Left ventricle myocardium inferior (tissue), 1 donor: ENCODE measurements at regions not wholly inside any gene's neighbourhood (a gene's known extent, or its start where the extent isn't known, plus 50 kb on each side); places are given as distances from the start of the nearest gene placed in this dataset.

ENCODE experiments used
- DNase-seq: peaks from one replicate; pipeline ENCODE4 v3.0.0-alpha.2; 2020
- H3K27ac ChIP-seq: fragments of 200-600 bp; replicated peaks from 2 replicates; pipeline ENCODE4 v1.8.0; 2021
- H3K27me3 ChIP-seq: fragments of 200-600 bp; 2 replicates; pipeline ENCODE4 v1.8.0; 2021; ENCODE audit warnings: low read depth
- H3K36me3 ChIP-seq: fragments of 200-600 bp; 2 replicates; pipeline ENCODE4 v1.8.0; 2021
- H3K4me1 ChIP-seq: fragments of 200-600 bp; 2 replicates; pipeline ENCODE4 v1.8.0; 2021
- H3K4me3 ChIP-seq: fragments of 200-600 bp; 2 replicates; pipeline ENCODE4 v1.8.0; 2021; ENCODE audit warnings: mild to moderate bottlenecking, moderate library complexity
- H3K9me3 ChIP-seq: fragments of 200-600 bp; replicated peaks from 2 replicates; pipeline ENCODE4 v1.8.0; 2021
- intact Hi-C: fragments of 100-400 bp; cut with micrococcal nuclease; formaldehyde crosslinking; loops from one replicate; pipeline ENCODE4 v1.11.0; 2022
- TF ChIP-seq, protein P1 (sequence below): fragments of 200-600 bp; IDR thresholded peaks from 2 replicates; pipeline ENCODE4 v1.8.0; 2021; ENCODE audit warnings: antibody characterized with exemption, mild to moderate bottlenecking, borderline replicate concordance
- donor health status: DM: no; HTN: yes; CAD: no; lungs with severe emphysema.

DNA sequence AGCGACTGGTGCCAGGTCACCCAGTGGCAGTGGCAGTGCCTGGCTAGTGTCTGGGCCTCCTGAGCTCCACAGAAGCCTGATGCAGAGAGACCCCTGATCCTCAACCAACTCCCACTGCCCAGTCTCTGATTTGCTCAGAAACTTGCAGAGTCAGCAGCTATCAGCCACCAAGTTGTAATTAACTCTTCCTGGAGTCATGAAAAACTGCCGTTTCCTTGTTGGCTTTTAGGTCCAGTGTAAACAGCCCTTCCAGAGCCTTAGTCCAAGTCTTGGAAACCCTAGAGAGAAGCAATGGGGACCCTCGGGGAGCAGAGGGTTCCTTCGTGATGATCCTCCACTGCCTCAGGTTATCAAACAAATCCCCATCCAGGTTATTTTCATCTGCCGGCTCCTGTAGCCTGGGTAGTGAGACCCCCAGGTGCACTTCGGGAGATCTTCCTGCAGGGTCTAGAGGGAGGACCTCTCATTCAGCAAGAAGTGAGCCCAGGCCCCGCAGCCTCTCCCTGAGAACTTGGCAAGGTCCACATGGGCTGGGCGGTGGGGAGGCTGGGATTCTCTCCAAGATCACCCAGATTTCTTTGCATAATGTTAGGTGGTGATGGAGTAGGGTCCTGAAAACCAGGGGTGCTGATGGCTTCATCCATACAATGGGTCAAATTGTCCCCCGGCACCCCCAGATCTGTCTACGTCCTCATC, 137.7 kb upstream of the HDAC4 start:
- Histone ChIP-seq H3K9me3 (peaks cover 6% of the 10 kb centered on the region), H3K36me3 (no peaks in the 10 kb centered on the region), H3K4me3 (no peak overlapping the region), H3K27ac (no peak overlapping the region), H3K4me1 (peaks cover 9% of the 10 kb centered on the region), H3K27me3 (peaks cover 28% of the 10 kb centered on the region)
- TF ChIP-seq, protein P1, sequence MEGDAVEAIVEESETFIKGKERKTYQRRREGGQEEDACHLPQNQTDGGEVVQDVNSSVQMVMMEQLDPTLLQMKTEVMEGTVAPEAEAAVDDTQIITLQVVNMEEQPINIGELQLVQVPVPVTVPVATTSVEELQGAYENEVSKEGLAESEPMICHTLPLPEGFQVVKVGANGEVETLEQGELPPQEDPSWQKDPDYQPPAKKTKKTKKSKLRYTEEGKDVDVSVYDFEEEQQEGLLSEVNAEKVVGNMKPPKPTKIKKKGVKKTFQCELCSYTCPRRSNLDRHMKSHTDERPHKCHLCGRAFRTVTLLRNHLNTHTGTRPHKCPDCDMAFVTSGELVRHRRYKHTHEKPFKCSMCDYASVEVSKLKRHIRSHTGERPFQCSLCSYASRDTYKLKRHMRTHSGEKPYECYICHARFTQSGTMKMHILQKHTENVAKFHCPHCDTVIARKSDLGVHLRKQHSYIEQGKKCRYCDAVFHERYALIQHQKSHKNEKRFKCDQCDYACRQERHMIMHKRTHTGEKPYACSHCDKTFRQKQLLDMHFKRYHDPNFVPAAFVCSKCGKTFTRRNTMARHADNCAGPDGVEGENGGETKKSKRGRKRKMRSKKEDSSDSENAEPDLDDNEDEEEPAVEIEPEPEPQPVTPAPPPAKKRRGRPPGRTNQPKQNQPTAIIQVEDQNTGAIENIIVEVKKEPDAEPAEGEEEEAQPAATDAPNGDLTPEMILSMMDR: no peak
- intact Hi-C loops: no loop called here
- no peak for DNase-seq

DNA sequence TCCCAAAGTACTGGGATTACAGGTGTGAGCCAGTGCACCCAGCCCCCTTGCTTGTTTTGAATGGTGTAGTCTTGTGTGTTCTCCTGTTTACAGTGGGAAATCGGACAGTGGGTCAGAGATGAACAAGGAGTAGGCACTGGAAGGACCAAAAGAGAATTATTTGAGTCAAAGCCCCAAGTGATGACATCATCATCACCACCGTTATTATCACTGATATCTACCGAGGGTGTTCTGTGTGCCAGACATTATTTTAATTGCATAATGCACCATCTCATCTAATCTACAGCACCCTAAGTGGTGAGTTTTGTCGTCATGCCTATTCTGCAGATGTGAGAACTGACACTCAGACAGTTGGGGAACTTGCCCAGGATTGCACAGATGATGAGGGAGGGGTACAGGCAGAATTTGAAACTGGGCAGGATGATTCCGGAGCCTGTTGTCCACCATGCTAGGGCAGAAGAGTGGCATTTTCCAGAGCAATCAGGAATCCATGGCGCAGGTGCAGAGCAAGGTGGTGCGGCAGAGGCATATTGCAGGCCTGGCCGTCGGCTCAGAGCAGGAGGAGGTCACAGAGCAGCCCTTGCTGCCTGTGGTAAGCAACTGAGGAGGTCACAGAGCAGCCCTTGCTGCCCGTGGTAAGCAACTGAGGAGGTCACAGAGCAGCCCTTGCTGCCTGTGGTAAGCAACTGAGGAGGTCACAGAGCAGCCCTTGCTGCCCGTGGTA, 137.0 kb upstream of the HDAC4 start:
- TF ChIP-seq, protein P1: no peak
- H3K27ac ChIP-seq: no peak overlapping the region
- intact Hi-C loops: no loop called here
- peaks cover 6% of the 10 kb centered on the region for H3K9me3 ChIP-seq
- no peaks in the 10 kb centered on the region for H3K36me3 ChIP-seq
- peaks cover 10% of the 10 kb centered on the region for H3K4me1 ChIP-seq
- no peak for DNase-seq
- H3K4me3 ChIP-seq: no peak overlapping the region
- H3K27me3 ChIP-seq: peaks cover 24% of the 10 kb centered on the region

DNA sequence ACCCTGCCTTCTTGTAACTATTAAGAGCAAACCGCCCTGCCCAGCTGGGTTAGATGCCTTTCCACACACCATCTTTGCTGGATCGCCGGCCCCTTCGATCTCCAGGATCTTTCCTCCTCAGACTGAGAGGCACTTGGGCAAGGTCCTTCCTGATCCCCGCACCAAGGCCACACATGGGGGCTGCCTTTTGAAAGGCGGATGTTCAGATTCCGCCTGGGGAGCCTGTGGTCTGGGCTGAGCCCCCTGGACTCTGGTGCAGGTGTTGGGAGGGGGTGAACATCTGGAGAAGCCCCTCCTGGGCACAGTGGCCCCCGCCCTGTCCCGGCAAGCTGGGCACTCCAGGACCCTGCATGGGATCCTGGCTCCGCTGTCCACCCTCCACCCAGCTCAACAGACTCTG, 135.4 kb upstream of the HDAC4 start:
- intact Hi-C loops: no loop called here
- Histone ChIP-seq H3K36me3 (no peaks in the 10 kb centered on the region), H3K4me3 (no peak overlapping the region), H3K4me1 (peaks cover 10% of the 10 kb centered on the region), H3K9me3 (peaks cover 11% of the 10 kb centered on the region), H3K27me3 (peaks cover 12% of the 10 kb centered on the region), H3K27ac (no peak overlapping the region)
- TF ChIP-seq, protein P1: no peak
- no peak for DNase-seq

DNA sequence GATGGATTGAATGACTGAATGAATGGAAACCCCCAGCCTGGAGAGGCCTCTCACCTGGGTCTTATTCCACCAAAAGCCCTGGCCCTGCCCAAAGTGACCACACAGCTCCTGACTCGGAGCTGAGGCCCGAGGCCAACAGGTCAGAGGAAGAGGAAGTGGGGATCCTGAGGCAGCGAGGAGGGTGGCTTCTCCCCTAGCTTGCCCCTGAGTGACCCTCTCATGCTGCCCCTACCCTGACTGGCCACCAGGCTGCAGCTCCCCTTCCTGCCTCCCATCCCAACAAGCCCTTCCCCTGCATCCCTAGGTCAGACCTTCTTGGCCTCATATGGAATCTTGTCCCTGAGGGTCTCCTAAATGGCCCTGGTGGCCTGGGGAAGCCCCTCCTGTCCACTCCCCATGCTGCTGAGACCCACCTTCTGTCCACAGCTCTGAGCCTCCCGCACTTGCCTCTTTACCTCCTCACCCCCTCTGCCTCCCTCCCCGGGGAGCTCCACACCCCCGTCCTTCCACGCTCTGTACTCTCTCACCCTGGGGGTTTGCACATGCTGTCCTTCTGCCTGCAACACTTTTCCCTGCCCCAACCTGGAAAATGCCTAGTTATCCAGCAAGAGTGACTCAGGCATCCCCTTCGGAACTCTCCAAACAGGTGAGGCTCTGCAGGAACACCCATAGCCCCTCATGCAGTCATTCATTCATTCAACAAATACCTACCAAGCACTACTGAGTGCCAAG, 134.8 kb upstream of the HDAC4 start:
- Histone ChIP-seq H3K9me3 (peaks cover 17% of the 10 kb centered on the region), H3K36me3 (no peaks in the 10 kb centered on the region), H3K4me3 (no peak overlapping the region), H3K27me3 (peaks cover 15% of the 10 kb centered on the region), H3K4me1 (peaks cover 10% of the 10 kb centered on the region), H3K27ac (no peak overlapping the region)
- no peak for DNase-seq
- intact Hi-C loops: no loop called here
- TF ChIP-seq, protein P1: no peak

DNA sequence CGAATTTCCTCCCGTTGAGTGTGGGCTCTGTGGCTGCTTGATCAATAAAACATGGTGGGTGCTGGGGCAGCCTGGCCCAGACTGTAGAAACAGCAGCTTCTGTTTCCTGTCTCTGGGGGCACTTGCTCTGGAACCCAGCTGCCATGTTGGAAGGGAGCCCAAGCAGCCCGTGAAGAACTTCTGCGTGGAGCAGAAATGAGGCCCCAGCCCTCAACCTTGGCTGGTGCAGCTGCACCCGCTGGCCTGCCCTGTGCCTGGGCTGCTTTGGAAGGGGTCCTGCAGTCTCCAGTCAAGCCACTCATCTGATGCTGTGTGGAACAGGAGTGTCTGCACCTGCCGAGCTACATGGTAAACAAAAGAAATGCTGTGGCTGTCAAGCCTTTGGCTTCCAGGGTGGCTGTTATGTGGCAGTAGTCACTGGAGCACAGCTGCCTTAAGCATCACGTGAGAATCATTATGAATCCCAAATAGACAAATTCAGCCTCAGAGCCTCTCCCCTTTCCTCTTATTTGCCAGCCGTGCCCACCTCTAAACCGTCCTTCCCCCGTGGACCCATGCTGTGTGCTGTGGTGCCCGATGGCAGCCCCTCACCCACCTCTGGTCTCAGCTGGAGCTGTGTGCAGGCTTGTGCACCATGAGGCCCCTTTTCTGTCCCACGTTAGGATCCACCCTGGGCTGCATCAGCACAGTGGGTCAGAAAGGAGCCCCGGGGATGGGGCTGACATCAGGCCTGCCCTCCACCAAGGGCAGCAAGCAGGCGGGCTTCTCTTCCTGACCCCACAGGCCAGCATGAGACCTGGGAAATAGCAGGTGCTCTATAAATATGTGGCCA, 134.0 kb upstream of the HDAC4 start:
- intact Hi-C loops: no loop called here
- no peak for DNase-seq
- H3K4me1 ChIP-seq: peaks cover 10% of the 10 kb centered on the region

More for the DNA sequence above, 134.0 kb upstream of the HDAC4 start:
- Histone ChIP-seq H3K27me3 (peaks cover 18% of the 10 kb centered on the region), H3K9me3 (peaks cover 21% of the 10 kb centered on the region), H3K4me3 (no peak overlapping the region), H3K27ac (no peak overlapping the region), H3K36me3 (no peaks in the 10 kb centered on the region)
- TF ChIP-seq, protein P1: no peak
